Adrenal gland (tissue), 9 donors: ENCODE measurements at regions not wholly inside any gene's neighbourhood (a gene's known extent, or its start where the extent isn't known, plus 50 kb on each side); places are given as distances from the start of the nearest gene placed in this dataset.

ENCODE experiments used
- DNase-seq, 7 donors: peaks; one replicate each; pipeline ENCODE4 v3.0.0-alpha.2; 2019 to 2020
- H3K27ac ChIP-seq, 5 donors: fragments of 200-600 bp; sonication (generic) in 4 of 5; 1 replicate in 3 of 5; 2 replicates in 2 of 5; pipeline versions ENCODE4 v1.5.1 to v1.8.0; 2016 to 2020; ENCODE audit warnings: mild to moderate bottlenecking in 1 of 5
- H3K27me3 ChIP-seq: fragments of 200-600 bp; 2 replicates; pipeline ENCODE4 v1.8.0; 2021
- H3K36me3 ChIP-seq, 2 donors: fragments of 200-600 bp; replicated peaks in 1 of 2; 1 replicate in 1 of 2; 2 replicates in 1 of 2; pipeline versions ENCODE4 v1.5.1 to v1.8.0; 2018 to 2022
- H3K4me1 ChIP-seq, 2 donors: fragments of 200-600 bp; replicated peaks in 1 of 2; 1 replicate in 1 of 2; 2 replicates in 1 of 2; pipeline versions ENCODE4 v1.5.1 to v1.8.0; 2018 to 2021
- H3K4me3 ChIP-seq, 4 donors: fragments of 200-600 bp; sonication (generic) in 3 of 4; one replicate each; pipeline ENCODE4 v1.5.1; 2016 to 2018
- H3K9me3 ChIP-seq, 3 donors: fragments of 200-600 bp; sonication (generic) in 1 of 3; replicated peaks in 1 of 3; 1 replicate in 2 of 3; 2 replicates in 1 of 3; pipeline versions ENCODE4 v1.5.1 to v1.8.0; 2016 to 2021
- CTCF ChIP-seq, 6 experiments: fragments of 450-650 bp in 4 of 6; fragments of 200-600 bp in 2 of 6; sonication (generic) in 1 of 6; IDR thresholded peaks; 1 replicate in 5 of 6; 2 replicates in 1 of 6; pipeline versions ENCODE4 v1.5.1 to v1.8.0; 2016 to 2021; ENCODE audit warnings: antibody characterized with exemption in 6 of 6, mild to moderate bottlenecking in 2 of 6, moderate library complexity in 1 of 6
- POLR2A ChIP-seq, 2 donors: fragments of 450-650 bp; IDR thresholded peaks; one replicate each; pipeline ENCODE4 v1.6.1; 2017; ENCODE audit warnings: antibody characterized with exemption in 2 of 2, mild to moderate bottlenecking in 2 of 2, moderate library complexity in 1 of 2
- WGBS, 4 donors: extraction: QIAGEN DNeasy Blood & Tissue Kit in 2 of 4; methylation state at CpG; one replicate each; pipeline versions ENCODE4 v1.1.5 to v1.1.7; 2013 to 2017; 5-methylcytosine and 5-hydroxymethylcytosine counted together
- intact Hi-C, 2 donors: fragments of 100-400 bp; cut with DNase I; formaldehyde crosslinking; loops; one replicate each; pipeline versions ENCODE4 v1.14.1 to v1.15.0; 2022 to 2023
- donor health status: healthy with polysubstance abuse.
- donor health status: Bipolar disorder and iron deficiency.
- donor health status: DM: yes; HTN: yes; CAD: no.
- donor health status: DM: no; HTN: no; CAD: no.
- donor health status: DM: no; HTN: no; CAD: no.

GRCh38 chr2:157984866-157985265 lies 108.7 kb upstream of the ACVR1 start:
- intact Hi-C loops: no loop called here
- Histone ChIP-seq H3K4me3 (no peak overlapping the region), H3K27ac (no peak overlapping the region), H3K4me1 (no peaks in the 10 kb centered on the region), H3K36me3 (no peaks in the 10 kb centered on the region), H3K27me3 (no peaks in the 10 kb centered on the region), H3K9me3 (no peaks in the 10 kb centered on the region)
- DNase-seq: no peak
- TF ChIP-seq CTCF (IDR thresholded peaks at IDR 0.05) (no peak), POLR2A (IDR thresholded peaks at IDR 0.05) (no peak)

- no peak for DNase-seq
- H3K4me3 ChIP-seq: no peak overlapping the region
- WGBS, 4 donors: 80 to 86% (median 84%) methylated on average over 4 of the region's 4 CpGs
- no peak for TF ChIP-seq POLR2A (IDR thresholded peaks at IDR 0.05)
- no peak for TF ChIP-seq CTCF (IDR thresholded peaks at IDR 0.05)
- H3K27me3 ChIP-seq: no peaks in the 10 kb centered on the region
- H3K27ac ChIP-seq: no peak overlapping the region
- H3K9me3 ChIP-seq: no peaks in the 10 kb centered on the region
- no peaks in the 10 kb centered on the region for H3K4me1 ChIP-seq
- intact Hi-C loops: no loop called here
- no peaks in the 10 kb centered on the region for H3K36me3 ChIP-seq
Measured at GRCh38 chr2:157980020-157980419, 103.9 kb upstream of the ACVR1 start.

GRCh38 chr2:157971702-157972101 lies 95.6 kb upstream of the ACVR1 start:
- TF ChIP-seq POLR2A (IDR thresholded peaks at IDR 0.05) (no peak), CTCF (IDR thresholded peaks at IDR 0.05) (no peak)
- H3K36me3 ChIP-seq: no peaks in the 10 kb centered on the region
- no peak overlapping the region for H3K27ac ChIP-seq
- intact Hi-C loops: no loop called here
- H3K4me3 ChIP-seq: no peak overlapping the region
- DNase-seq: no peak
- H3K27me3 ChIP-seq: no peaks in the 10 kb centered on the region
- H3K4me1 ChIP-seq: no peaks in the 10 kb centered on the region
- H3K9me3 ChIP-seq: no peaks in the 10 kb centered on the region

GRCh38 chr2:157967856-157968255 lies 91.7 kb upstream of the ACVR1 start:
- WGBS, 4 donors: 77 to 98% (median 92%) methylated on average over 2 to 21 of the region's 21 CpGs
- intact Hi-C loops: no loop called here
- no peaks in the 10 kb centered on the region for H3K4me1 ChIP-seq
- no peaks in the 10 kb centered on the region for H3K36me3 ChIP-seq
- TF ChIP-seq CTCF (IDR thresholded peaks at IDR 0.05) (no peak), POLR2A (IDR thresholded peaks at IDR 0.05) (no peak)
- no peak for DNase-seq
- H3K4me3 ChIP-seq: no peak overlapping the region
- no peaks in the 10 kb centered on the region for H3K27me3 ChIP-seq
- H3K27ac ChIP-seq: no peak overlapping the region
- no peaks in the 10 kb centered on the region for H3K9me3 ChIP-seq
